ENCODE measurements at regions not wholly inside any gene's neighbourhood (a gene's known extent, or its start where the extent isn't known, plus 50 kb on each side); places are given as distances from the start of the nearest gene placed in this dataset.
"Not testable (repeated sequence)": the region's sequence is repeated elsewhere in the genome, so short reads cannot be mapped to it uniquely, and the experiment has no call there.

GRCh38 chr9:66824169-66824568, 76.4 kb upstream of the ZNF658 start:
- intact Hi-C loops (cut with DNase I), result not testable (repeated sequence)

DNA sequence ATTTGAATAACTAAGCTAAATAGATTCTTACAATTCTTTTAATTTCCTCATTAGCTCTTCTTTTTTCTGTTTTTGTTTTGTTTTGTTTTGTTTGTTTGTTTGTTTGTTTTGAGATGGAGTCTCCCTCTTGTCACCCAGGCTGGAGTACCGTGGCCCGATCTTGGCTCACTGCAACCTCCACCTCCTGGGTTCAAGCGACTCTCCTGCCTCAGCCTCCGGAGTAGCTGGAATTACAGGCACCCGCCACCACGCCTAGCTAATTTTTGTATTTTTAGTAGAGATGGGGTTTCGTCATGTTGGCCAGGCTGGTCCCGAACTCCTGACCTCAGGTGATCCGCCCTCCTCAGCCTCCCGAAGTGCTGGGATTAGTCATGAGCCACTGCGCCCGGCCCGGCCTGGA, 70.7 kb upstream of the ZNF658 start:
- ATAC-seq; H3K4me3 ChIP-seq; intact Hi-C loops (cut with DNase I); H3K27me3 ChIP-seq; H3K4me1 ChIP-seq; H3K27ac ChIP-seq; H3K9me3 ChIP-seq; H3K36me3 ChIP-seq: not testable (repeated sequence)
- peak in 1 of 4 donors; percentile 60 for DNase-seq

More at GRCh38 chr9:66824169-66824568, 76.4 kb upstream of the ZNF658 start:
- H3K27ac ChIP-seq, H3K36me3 ChIP-seq, H3K4me3 ChIP-seq, H3K27me3 ChIP-seq, H3K4me1 ChIP-seq, H3K9me3 ChIP-seq, ATAC-seq: not testable (repeated sequence)
- DNase-seq, result peak in 1 of 4 donors; percentile 65

DNA sequence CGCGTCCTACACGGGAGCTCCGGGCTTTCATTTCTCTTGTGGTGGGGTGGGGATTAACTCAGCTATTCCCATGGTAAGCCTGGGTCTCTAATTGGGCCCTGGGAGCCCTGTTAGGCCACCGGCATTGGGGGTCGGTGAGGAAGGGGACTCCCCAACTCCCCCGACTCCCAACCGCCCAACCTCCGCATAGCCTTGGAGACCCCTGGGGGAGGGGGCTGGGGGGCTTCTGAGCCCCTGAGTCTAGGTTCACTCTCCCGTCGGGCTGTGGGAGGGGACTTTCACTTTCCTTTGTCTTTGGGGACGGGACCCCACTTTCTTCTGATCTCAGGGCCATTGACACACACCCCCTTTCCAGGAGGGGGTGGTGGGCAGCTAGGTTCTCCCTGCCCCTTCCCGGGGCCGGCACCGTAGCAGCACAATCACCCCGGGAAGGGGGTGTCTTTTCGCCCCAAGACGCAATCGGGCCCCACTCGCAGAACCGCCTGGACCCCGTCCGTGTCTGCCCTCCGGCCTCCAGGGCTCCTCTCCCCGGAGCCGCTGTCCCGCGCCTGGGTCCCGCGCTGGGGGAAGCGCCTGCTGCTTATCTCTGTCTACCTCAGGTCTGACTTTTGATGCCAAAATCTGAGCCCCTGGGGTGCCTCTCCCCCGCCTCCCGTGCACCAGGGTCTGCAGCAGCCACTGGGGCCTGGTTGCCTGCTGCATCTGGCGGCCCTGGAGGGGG, 69.6 kb upstream of the ZNF658 start:
- H3K4me1 ChIP-seq; ATAC-seq; H3K27me3 ChIP-seq; H3K36me3 ChIP-seq; intact Hi-C loops (cut with DNase I); H3K27ac ChIP-seq; H3K9me3 ChIP-seq; DNase-seq; H3K4me3 ChIP-seq: not testable (repeated sequence)

- H3K36me3 ChIP-seq; H3K27ac ChIP-seq; H3K4me3 ChIP-seq; DNase-seq; H3K9me3 ChIP-seq; H3K4me1 ChIP-seq; intact Hi-C loops (cut with DNase I); ATAC-seq; H3K27me3 ChIP-seq: not testable (repeated sequence)
Measured at GRCh38 chr9:66832222-66832621, 68.3 kb upstream of the ZNF658 start.

DNA sequence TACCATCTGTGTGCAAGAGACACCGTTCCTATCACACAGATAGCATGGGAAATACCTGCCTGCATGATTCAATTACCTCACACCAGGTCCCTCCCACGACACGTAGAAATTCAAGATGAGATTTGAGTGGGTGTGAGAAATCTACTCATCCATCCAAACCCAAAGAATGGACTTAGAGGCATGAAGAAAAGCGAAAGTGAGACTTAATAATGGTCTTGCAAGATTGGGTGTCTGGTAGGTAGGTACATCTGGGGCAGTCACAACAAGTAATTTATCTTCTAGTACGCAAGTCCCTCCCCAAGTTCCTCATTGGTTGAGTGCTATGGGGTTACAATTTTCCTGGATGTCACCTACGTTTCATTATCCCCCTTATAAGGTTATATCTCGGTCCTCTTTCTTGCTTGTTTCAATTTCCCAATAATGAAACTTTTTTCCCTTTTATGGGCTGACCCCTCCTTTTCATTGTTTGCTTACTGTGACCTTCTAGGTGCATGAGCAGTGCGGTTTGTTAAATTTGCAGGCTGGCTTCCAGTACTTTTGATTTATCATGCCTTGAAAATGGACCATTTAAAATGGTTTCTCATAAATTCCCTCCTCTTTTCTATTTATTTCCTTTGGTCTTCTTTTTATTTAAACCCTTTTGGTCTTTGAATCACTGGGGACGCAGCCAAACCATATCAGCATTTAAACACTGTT, 63.1 kb upstream of the ZNF658 start:
- intact Hi-C loops (cut with DNase I); DNase-seq: not testable (repeated sequence)

More for the DNA sequence above, 63.1 kb upstream of the ZNF658 start:
- H3K27me3 ChIP-seq, H3K4me3 ChIP-seq, H3K9me3 ChIP-seq, H3K27ac ChIP-seq, H3K36me3 ChIP-seq, ATAC-seq, H3K4me1 ChIP-seq: not testable (repeated sequence)
